T-helper 2 cell treated with Interferon-gamma antibody and Interleukin-4, amounts not matched to agents 5 μg/mL and 100 μg/mL, for 36 hours (primary cell): ENCODE measurements at regions not wholly inside any gene's neighbourhood (a gene's known extent, or its start where the extent isn't known, plus 50 kb on each side); places are given as distances from the start of the nearest gene placed in this dataset.

Experiments
- DNase-seq: peaks from one replicate; pipeline ENCODE4 v3.0.0; 2021; ENCODE audit warnings: low spot score
- H3K27ac Mint-ChIP-seq: one replicate; pipeline ENCODE4 v1.8.0; 2021; ENCODE audit warnings: mild to moderate bottlenecking, mixed read lengths
- H3K27me3 Mint-ChIP-seq: one replicate; pipeline ENCODE4 v1.8.0; 2021; ENCODE audit warnings: low read depth, mixed read lengths
- H3K36me3 Mint-ChIP-seq: one replicate; pipeline ENCODE4 v1.8.0; 2021; ENCODE audit warnings: low read depth, mixed read lengths
- H3K4me1 Mint-ChIP-seq: one replicate; pipeline ENCODE4 v1.8.0; 2021; ENCODE audit warnings: low read depth, mixed read lengths
- H3K4me3 Mint-ChIP-seq: one replicate; pipeline ENCODE4 v1.8.0; 2022; ENCODE audit warnings: mild to moderate bottlenecking, moderate library complexity, mixed read lengths
- H3K9me3 Mint-ChIP-seq: one replicate; pipeline ENCODE4 v1.8.0; 2021; ENCODE audit warnings: mixed read lengths

DNA sequence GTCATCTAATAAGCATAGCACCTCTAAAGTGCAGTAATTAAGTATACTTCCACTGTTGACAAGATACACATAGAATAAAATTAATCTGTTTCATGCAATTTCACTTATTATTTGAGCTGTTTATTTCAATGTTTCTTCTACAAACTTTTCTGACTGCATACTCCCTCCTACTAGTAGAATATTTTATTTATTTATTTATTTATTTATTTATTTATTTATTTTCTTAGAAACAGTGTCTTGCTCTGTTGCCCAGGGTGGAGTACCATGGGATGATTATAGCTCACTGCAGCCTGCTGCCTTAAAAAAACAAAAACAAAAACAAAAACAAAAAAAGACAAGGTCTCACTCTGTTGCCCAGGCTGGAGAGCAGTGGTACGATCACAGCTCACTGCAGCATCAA is 68.4 kb upstream of the KITLG start:
- no peaks in the 10 kb centered on the region for H3K9me3 Mint-ChIP-seq
- H3K36me3 Mint-ChIP-seq: no peaks in the 10 kb centered on the region
- no peaks in the 10 kb centered on the region for H3K4me1 Mint-ChIP-seq
- no peaks in the 10 kb centered on the region for H3K27me3 Mint-ChIP-seq
- no peak overlapping the region for H3K4me3 Mint-ChIP-seq
- no peak for DNase-seq
- H3K27ac Mint-ChIP-seq: no peak overlapping the region

DNA sequence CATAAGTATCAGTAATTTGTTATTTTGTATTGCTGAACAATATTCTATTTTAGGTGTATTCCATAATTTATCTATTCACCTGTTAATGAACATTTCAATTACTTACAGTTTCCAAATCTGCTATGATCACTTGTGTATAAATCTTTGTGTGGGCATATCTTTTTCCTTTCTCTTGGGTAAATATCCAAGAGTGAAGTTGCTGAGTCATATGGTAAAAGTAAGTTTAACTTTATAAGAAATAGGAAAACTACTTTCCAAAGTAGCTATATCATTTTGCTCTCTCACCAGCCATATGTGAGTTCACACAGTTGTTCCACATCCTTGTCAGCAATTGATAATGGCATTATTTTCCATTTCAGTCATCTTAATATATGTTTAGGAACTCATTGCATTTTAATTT is 66.6 kb upstream of the KITLG start:
- Mint-ChIP-seq H3K9me3 (no peaks in the 10 kb centered on the region), H3K4me3 (no peak overlapping the region), H3K4me1 (no peaks in the 10 kb centered on the region), H3K36me3 (no peaks in the 10 kb centered on the region), H3K27ac (no peak overlapping the region), H3K27me3 (no peaks in the 10 kb centered on the region)
- DNase-seq: no peak

DNA sequence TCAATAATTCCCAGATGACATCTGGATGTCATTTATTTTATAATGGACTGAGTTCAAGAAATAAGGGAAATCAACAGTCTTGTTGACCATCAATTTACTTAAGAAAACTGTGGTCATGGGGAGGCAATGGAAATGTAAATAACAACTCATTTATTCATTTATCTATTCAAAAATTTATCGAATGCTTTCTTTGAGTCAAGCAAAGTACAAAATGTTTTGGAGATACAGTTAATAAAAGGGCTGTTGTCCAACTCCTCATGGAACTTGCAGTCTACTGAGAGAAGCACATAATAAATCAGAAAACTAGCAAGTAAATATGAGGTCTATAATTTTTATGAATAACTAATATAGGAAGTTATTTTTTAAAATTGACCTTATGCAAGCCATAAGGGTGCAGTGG is 65.5 kb upstream of the KITLG start:
- H3K36me3 Mint-ChIP-seq: no peaks in the 10 kb centered on the region
- no peak overlapping the region for H3K27ac Mint-ChIP-seq
- H3K4me1 Mint-ChIP-seq: no peaks in the 10 kb centered on the region
- no peak for DNase-seq
- no peak overlapping the region for H3K4me3 Mint-ChIP-seq
- no peaks in the 10 kb centered on the region for H3K27me3 Mint-ChIP-seq
- no peaks in the 10 kb centered on the region for H3K9me3 Mint-ChIP-seq

DNA sequence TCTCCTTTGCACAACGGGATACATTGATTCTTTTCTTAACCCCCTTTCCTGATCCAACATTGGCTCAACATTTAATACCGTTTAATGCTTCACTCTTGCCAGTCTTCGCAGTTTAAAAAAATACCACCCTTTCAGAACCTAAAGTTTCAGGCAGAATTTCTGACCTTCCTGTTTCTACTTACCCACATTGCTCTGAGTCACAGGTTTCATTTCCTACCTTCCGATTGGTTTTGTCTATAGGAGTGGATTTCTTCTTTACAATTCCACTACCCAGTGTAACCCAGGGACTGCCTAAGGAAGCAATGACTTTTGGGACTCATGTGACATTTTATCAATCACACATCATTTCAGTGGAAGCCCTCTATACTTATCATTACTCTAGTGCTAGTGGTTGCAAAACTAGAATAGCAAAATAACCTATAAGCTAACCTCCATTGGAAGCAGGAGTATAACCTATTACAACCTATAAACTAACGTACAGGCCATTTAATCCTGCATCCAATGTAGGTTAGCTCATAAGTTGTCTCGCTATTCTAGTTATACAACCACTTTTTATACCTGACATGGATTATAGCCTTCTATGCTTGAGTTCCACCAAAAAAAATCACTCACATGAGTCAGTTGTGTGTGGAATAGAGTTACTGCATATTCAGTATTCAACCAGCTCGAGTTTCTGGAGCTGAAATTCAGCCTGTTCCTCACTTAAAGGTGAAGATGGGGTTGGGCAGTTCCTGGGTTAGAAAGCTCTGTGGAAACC is 64.9 kb upstream of the KITLG start:
- no peak overlapping the region for H3K27ac Mint-ChIP-seq
- H3K36me3 Mint-ChIP-seq: no peaks in the 10 kb centered on the region
- H3K27me3 Mint-ChIP-seq: no peaks in the 10 kb centered on the region
- no peak overlapping the region for H3K4me3 Mint-ChIP-seq
- DNase-seq: no peak
- no peaks in the 10 kb centered on the region for H3K9me3 Mint-ChIP-seq
- no peaks in the 10 kb centered on the region for H3K4me1 Mint-ChIP-seq

DNA sequence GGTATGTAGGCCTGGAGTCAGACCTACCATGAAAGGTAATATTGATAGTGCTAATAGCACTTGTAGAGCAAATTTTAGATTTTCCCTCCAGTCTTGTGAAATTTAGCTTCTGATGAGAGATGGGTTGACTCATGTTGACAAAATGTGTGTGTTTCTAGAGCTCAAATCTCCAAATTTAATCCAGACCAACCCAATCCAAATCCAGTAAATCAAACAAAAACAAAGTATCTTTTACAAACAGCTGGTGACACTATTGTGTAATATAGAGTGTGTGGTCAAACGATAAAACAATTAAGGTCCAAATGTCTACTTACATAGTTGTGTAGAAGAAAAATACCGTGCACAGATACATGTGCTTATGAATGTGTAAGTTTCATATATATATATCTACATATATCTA is 63.4 kb upstream of the KITLG start:
- Mint-ChIP-seq H3K27me3 (no peaks in the 10 kb centered on the region), H3K4me3 (no peak overlapping the region), H3K36me3 (no peaks in the 10 kb centered on the region), H3K9me3 (no peaks in the 10 kb centered on the region), H3K4me1 (no peaks in the 10 kb centered on the region), H3K27ac (no peak overlapping the region)
- DNase-seq: no peak

GRCh38 chr12:88642675-88643431 is 62.6 kb upstream of the KITLG start:
- Mint-ChIP-seq H3K27ac (no peak overlapping the region), H3K36me3 (no peaks in the 10 kb centered on the region), H3K4me3 (no peak overlapping the region), H3K27me3 (no peaks in the 10 kb centered on the region), H3K9me3 (no peaks in the 10 kb centered on the region), H3K4me1 (no peaks in the 10 kb centered on the region)
- DNase-seq: no peak

DNA sequence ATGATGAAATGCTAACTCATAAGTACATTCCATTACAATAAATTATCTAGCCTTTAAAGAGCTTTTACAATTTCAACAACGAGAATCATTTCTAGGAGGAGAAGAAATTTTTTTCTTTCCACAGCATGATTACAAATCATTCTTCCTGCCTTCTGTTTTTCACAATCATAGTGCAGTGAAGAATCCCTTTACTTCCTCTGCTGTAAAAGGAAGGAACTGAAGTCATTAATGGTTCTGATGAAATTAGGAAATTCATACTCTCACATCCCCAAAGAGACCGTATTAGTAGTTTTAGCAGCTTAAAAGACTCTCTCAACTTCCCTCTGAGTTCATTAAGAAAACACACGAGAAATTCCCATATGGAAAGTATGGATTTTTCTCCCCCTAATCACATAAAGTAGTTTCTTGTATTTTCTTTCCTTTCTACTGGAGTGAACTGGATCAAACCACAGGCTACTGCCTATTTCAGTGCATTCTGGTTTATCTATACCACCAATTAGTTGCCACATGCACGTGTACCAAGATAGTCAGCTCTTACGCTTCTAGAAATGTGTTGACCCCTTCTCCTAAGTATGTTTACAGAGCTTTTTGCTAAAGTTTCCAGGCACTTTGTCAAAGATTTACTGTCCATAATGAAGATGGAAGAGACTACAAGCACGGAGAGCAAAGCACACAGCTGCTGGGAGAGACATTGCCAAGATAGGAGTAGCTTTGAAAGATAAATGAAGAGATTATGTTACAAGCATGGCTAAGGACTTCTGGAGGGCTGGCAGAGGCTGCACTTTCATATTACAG is 58.9 kb upstream of the KITLG start:
- no peak for DNase-seq
- Mint-ChIP-seq H3K36me3 (no peaks in the 10 kb centered on the region), H3K27me3 (no peaks in the 10 kb centered on the region), H3K4me1 (no peaks in the 10 kb centered on the region), H3K9me3 (no peaks in the 10 kb centered on the region), H3K4me3 (no peak overlapping the region), H3K27ac (no peak overlapping the region)

- no peak for DNase-seq
- no peaks in the 10 kb centered on the region for H3K27me3 Mint-ChIP-seq
- no peaks in the 10 kb centered on the region for H3K4me1 Mint-ChIP-seq
- no peaks in the 10 kb centered on the region for H3K36me3 Mint-ChIP-seq
- H3K4me3 Mint-ChIP-seq: no peak overlapping the region
- no peaks in the 10 kb centered on the region for H3K9me3 Mint-ChIP-seq
- H3K27ac Mint-ChIP-seq: no peak overlapping the region
Measured at GRCh38 chr12:88638388-88638787, 58.1 kb upstream of the KITLG start.

- Mint-ChIP-seq H3K27me3 (no peaks in the 10 kb centered on the region), H3K4me1 (no peaks in the 10 kb centered on the region), H3K9me3 (no peaks in the 10 kb centered on the region), H3K27ac (no peak overlapping the region), H3K36me3 (no peaks in the 10 kb centered on the region), H3K4me3 (no peak overlapping the region)
- no peak for DNase-seq
Measured at GRCh38 chr12:88634008-88634407, 53.7 kb upstream of the KITLG start.

- H3K27ac Mint-ChIP-seq: no peak overlapping the region
- no peaks in the 10 kb centered on the region for H3K36me3 Mint-ChIP-seq
- H3K4me1 Mint-ChIP-seq: no peaks in the 10 kb centered on the region
- no peaks in the 10 kb centered on the region for H3K27me3 Mint-ChIP-seq
- no peaks in the 10 kb centered on the region for H3K9me3 Mint-ChIP-seq
- DNase-seq: no peak
- H3K4me3 Mint-ChIP-seq: no peak overlapping the region
Measured at GRCh38 chr12:88633312-88633711, 53.0 kb upstream of the KITLG start.

DNA sequence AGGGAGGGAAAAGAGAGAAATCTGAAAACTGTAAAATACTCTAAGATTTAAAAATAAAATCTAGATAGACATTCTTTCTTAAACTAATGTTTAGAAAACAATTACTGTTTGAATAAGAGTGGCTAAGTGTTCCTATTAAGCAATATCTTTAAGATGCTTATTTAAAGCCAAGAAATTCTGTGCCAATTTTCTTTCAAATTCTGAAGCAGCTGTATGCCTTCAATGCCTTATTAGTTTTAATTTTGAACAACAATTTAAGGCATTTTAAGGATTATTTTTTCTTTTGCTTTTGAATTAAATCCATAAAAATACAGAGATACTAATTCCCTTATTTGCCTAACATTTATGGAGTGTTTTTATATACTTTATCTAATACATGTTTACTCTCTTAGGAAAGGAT is 50.3 kb upstream of the KITLG start:
- no peaks in the 10 kb centered on the region for H3K36me3 Mint-ChIP-seq
- no peaks in the 10 kb centered on the region for H3K9me3 Mint-ChIP-seq
- no peaks in the 10 kb centered on the region for H3K4me1 Mint-ChIP-seq
- no peak for DNase-seq
- no peak overlapping the region for H3K27ac Mint-ChIP-seq
- no peaks in the 10 kb centered on the region for H3K27me3 Mint-ChIP-seq
- no peak overlapping the region for H3K4me3 Mint-ChIP-seq
